H1 (cell line): ENCODE measurements at regions not wholly inside any gene's neighbourhood (a gene's known extent, or its start where the extent isn't known, plus 50 kb on each side); places are given as distances from the start of the nearest gene placed in this dataset.

Source experiments
- CTCF ChIA-PET: fragments of 300-600 bp; sonication (Branson Sonifier 250); formaldehyde crosslinking; loops from one replicate; lab custom pipeline; 2021; ENCODE audit not compliant: partially characterized antibody; lab: Charles Lee
- POLR2A ChIA-PET: fragments of 300-600 bp; sonication (Branson Sonifier 250); formaldehyde crosslinking; loops from one replicate; lab custom pipeline; 2021; ENCODE audit warnings: inconsistent platforms; ENCODE audit not compliant: partially characterized antibody; lab: Charles Lee
- DNase-seq, 2 experiments: peaks; one replicate each; pipeline versions ENCODE4 v3.0.0 to v3.0.0-alpha.2; 2010 to 2022; ENCODE audit warnings: low spot score in 2 of 2, low read depth in 1 of 2, mixed read lengths in 1 of 2
- FAIRE-seq: peaks from 2 replicates; lab custom pipeline; 2011; peaks lifted over from hg19 to GRCh38; lab: Jason Lieb, UNC
- H2AFZ ChIP-seq: 2 replicates; pipeline ENCODE4 v1.8.1; 2012; ENCODE audit warnings: low read length, inconsistent platforms
- H2AK5ac ChIP-seq: 2 replicates; pipeline ENCODE4 v1.6.1; 2013; ENCODE audit warnings: low read depth, low read length
- H2BK120ac ChIP-seq: replicated peaks from 2 replicates; pipeline ENCODE3; 2013; ENCODE audit warnings: low read depth, low read length, inconsistent platforms
- H2BK12ac ChIP-seq: 2 replicates; pipeline ENCODE4 v1.6.1; 2013; ENCODE audit warnings: low read depth, low read length
- H2BK15ac ChIP-seq: 2 replicates; pipeline ENCODE4 v1.6.1; 2013; ENCODE audit warnings: low read length
- H2BK20ac ChIP-seq: 2 replicates; pipeline ENCODE4 v1.6.1; 2013; ENCODE audit warnings: low read length
- H2BK5ac ChIP-seq: 2 replicates; pipeline ENCODE4 v1.6.1; 2013; ENCODE audit warnings: low read depth, low read length
- H3K14ac ChIP-seq: 2 replicates; pipeline ENCODE4 v1.6.1; 2013; ENCODE audit warnings: inconsistent platforms; ENCODE audit not compliant: insufficient read length
- H3K18ac ChIP-seq: 2 replicates; pipeline ENCODE4 v1.6.1; 2013; ENCODE audit warnings: low read length; ENCODE audit errors: extremely low read depth
- H3K23ac ChIP-seq: 2 replicates; pipeline ENCODE4 v1.6.1; 2013; ENCODE audit warnings: inconsistent platforms; ENCODE audit not compliant: insufficient read length
- H3K23me2 ChIP-seq: 2 replicates; pipeline ENCODE4 v1.6.1; 2013; ENCODE audit warnings: low read depth, low read length
- H3K27ac ChIP-seq: 2 replicates; pipeline ENCODE4 v1.6.1; 2011; ENCODE audit warnings: low read depth, low read length, inconsistent platforms
- H3K27me3 ChIP-seq, 4 experiments: replicated peaks in 1 of 4; 1 replicate in 1 of 4; 2 replicates in 3 of 4; pipeline versions ENCODE4 v1.6.1 to v1.8.1; 2011 to 2013; ENCODE audit warnings: low read length in 3 of 4, mild to moderate bottlenecking in 3 of 4, inconsistent platforms in 2 of 4, mixed read lengths in 2 of 4, moderate library complexity in 1 of 4; ENCODE audit not compliant: control insufficient read depth in 3 of 4, insufficient read depth in 3 of 4; ENCODE audit errors: extremely low read depth in 1 of 4
- H3K36me3 ChIP-seq, 4 experiments: 2 replicates each; pipeline versions ENCODE4 v1.6.1 to v1.8.1; 2011 to 2013; ENCODE audit warnings: mild to moderate bottlenecking in 4 of 4, low read length in 3 of 4, moderate library complexity in 2 of 4, control low read depth in 1 of 4, inconsistent platforms in 1 of 4; ENCODE audit not compliant: insufficient read depth in 4 of 4, control insufficient read depth in 2 of 4
- H3K4ac ChIP-seq: replicated peaks from 2 replicates; pipeline ENCODE3; 2013; ENCODE audit warnings: low read length, low read depth, mixed read lengths, inconsistent platforms; ENCODE audit not compliant: insufficient read length
- H3K4me1 ChIP-seq, 4 experiments: replicated peaks in 1 of 4; 1 replicate in 1 of 4; 2 replicates in 3 of 4; pipeline versions ENCODE4 v1.6.1 to v1.8.1; 2011 to 2013; ENCODE audit warnings: low read length in 3 of 4, inconsistent platforms in 2 of 4, mixed read lengths in 1 of 4; ENCODE audit not compliant: insufficient read depth in 4 of 4, control insufficient read depth in 3 of 4
- H3K4me2 ChIP-seq, 2 experiments: 2 replicates each; pipeline versions ENCODE4 v1.6.1 to v1.8.1; 2011 to 2013; ENCODE audit warnings: low read depth in 2 of 2, low read length in 2 of 2, control low read depth in 1 of 2, inconsistent platforms in 1 of 2, mild to moderate bottlenecking in 1 of 2; ENCODE audit not compliant: insufficient read depth in 1 of 2
- H3K4me3 ChIP-seq, 4 experiments: fragments of 200-600, 300-600 bp in 1 of 4; sonication (generic), shearing (Covaris generic), sonication (Bioruptor Twin) in 1 of 4; 2 replicates each; pipeline versions ENCODE4 v1.5.1 to v1.8.1; 2011 to 2016; ENCODE audit warnings: low read length in 4 of 4, low read depth in 3 of 4, control low read depth in 2 of 4, inconsistent platforms in 2 of 4, mild to moderate bottlenecking in 2 of 4, mixed read lengths in 1 of 4, moderate library complexity in 1 of 4; ENCODE audit not compliant: insufficient read depth in 2 of 4; ENCODE audit errors: extremely low read depth in 1 of 4
- H3K56ac ChIP-seq: replicated peaks from 2 replicates; pipeline ENCODE3; 2013; ENCODE audit warnings: low read depth, mild to moderate bottlenecking, mixed read lengths, low read length, inconsistent platforms; ENCODE audit not compliant: insufficient read length
- H3K79me1 ChIP-seq: 2 replicates; pipeline ENCODE4 v1.6.1; 2013; ENCODE audit warnings: low read depth, low read length, control low read depth
- H3K79me2 ChIP-seq, 2 experiments: 2 replicates each; pipeline versions ENCODE4 v1.6.1 to v1.8.1; 2012 to 2013; ENCODE audit warnings: low read length in 2 of 2, mild to moderate bottlenecking in 2 of 2, inconsistent platforms in 1 of 2; ENCODE audit not compliant: insufficient read depth in 2 of 2, control insufficient read depth in 1 of 2
- H3K9ac ChIP-seq, 4 experiments: replicated peaks in 1 of 4; 1 replicate in 1 of 4; 2 replicates in 3 of 4; pipeline versions ENCODE4 v1.6.1 to v1.8.1; 2011 to 2013; ENCODE audit warnings: low read depth in 3 of 4, low read length in 3 of 4, control low read depth in 2 of 4, mild to moderate bottlenecking in 2 of 4, moderate library complexity in 2 of 4, inconsistent platforms in 1 of 4; ENCODE audit errors: extremely low read depth in 1 of 4
- H3K9me3 ChIP-seq, 2 experiments: 2 replicates each; pipeline versions ENCODE4 v1.6.1 to v1.8.1; 2012 to 2013; ENCODE audit warnings: mild to moderate bottlenecking in 2 of 2, moderate library complexity in 2 of 2, control low read depth in 1 of 2, inconsistent platforms in 1 of 2, low read depth in 1 of 2, low read length in 1 of 2, mixed read lengths in 1 of 2; ENCODE audit not compliant: insufficient read depth in 2 of 2
- H4K20me1 ChIP-seq, 2 experiments: replicated peaks in 1 of 2; 2 replicates each; pipeline versions ENCODE3 to v1.8.1; 2011 to 2013; ENCODE audit warnings: inconsistent platforms in 2 of 2, low read length in 2 of 2, mild to moderate bottlenecking in 1 of 2; ENCODE audit not compliant: insufficient read depth in 2 of 2, control insufficient read depth in 1 of 2
- H4K5ac ChIP-seq: 2 replicates; pipeline ENCODE4 v1.6.1; 2013; ENCODE audit warnings: low read length, low read depth, mixed read lengths, inconsistent platforms; ENCODE audit not compliant: insufficient read length
- H4K8ac ChIP-seq: 2 replicates; pipeline ENCODE4 v1.8.0; 2013; ENCODE audit warnings: mild to moderate bottlenecking, moderate library complexity, low read length, inconsistent platforms; ENCODE audit not compliant: insufficient read depth; ENCODE audit errors: extremely low read depth
- H4K91ac ChIP-seq: replicated peaks from 2 replicates; pipeline ENCODE3; 2013; ENCODE audit warnings: low read length, mixed read lengths, inconsistent platforms; ENCODE audit not compliant: insufficient read length
- ATF2 ChIP-seq: IDR thresholded peaks from 2 replicates; pipeline ENCODE4 v1.6.1; 2012; ENCODE audit warnings: low read length, inconsistent platforms
- BACH1 ChIP-seq: IDR thresholded peaks from 2 replicates; pipeline ENCODE4 v1.6.1; 2012; ENCODE audit warnings: low read length, improper control_type of control experiment
- BCL11A ChIP-seq, 2 experiments: IDR thresholded peaks; one replicate each; pipeline ENCODE4 v1.6.1; 2011; ENCODE audit warnings: low read depth in 2 of 2, low read length in 2 of 2, mild to moderate bottlenecking in 2 of 2
- EZH2 ChIP-seq: fragments of 200-600 bp; sonication (generic); IDR thresholded peaks from 2 replicates; pipeline ENCODE4 v1.7.1; 2012; ENCODE audit warnings: low read depth, mild to moderate bottlenecking, moderate library complexity, low read length, inconsistent platforms; ENCODE audit not compliant: severe bottlenecking
- FOSL1 ChIP-seq: IDR thresholded peaks from 2 replicates; pipeline ENCODE4 v1.6.1; 2011; ENCODE audit warnings: mild to moderate bottlenecking, low read depth, low read length, moderate library complexity; ENCODE audit not compliant: insufficient read depth
- HDAC6 ChIP-seq: IDR thresholded peaks from one replicate; pipeline ENCODE4 v1.7.1; 2012; ENCODE audit warnings: low read depth, mild to moderate bottlenecking, inconsistent platforms, low read length, moderate library complexity
- NANOG ChIP-seq: IDR thresholded peaks from 2 replicates; pipeline ENCODE4 v1.6.1; 2011; ENCODE audit warnings: low read length, low read depth, mild to moderate bottlenecking, inconsistent platforms; ENCODE audit not compliant: insufficient read depth, poor library complexity, severe bottlenecking
- SAP30 ChIP-seq: fragments of 300-600 bp; sonication (generic); IDR thresholded peaks from 2 replicates; pipeline ENCODE4 v1.7.1; 2012; ENCODE audit warnings: low read length, moderate library complexity, mild to moderate bottlenecking, inconsistent platforms; ENCODE audit not compliant: insufficient read depth, insufficient replicate concordance
- TBP ChIP-seq: IDR thresholded peaks from 2 replicates; pipeline ENCODE4 v1.6.1; 2011; ENCODE audit warnings: low read depth, low read length, improper control_type of control experiment
- WGBS, 2 experiments: shearing (Covaris generic) in 1 of 2; methylation state at CpG; one replicate each; pipeline versions ENCODE4 v1.1.6 to v1.1.7; 2013 to 2015; ENCODE audit warnings: low lambda C conversion rate in 2 of 2, mixed read lengths in 2 of 2, inconsistent platforms in 1 of 2, low coverage in 1 of 2, missing lambda C conversion rate in 1 of 2; ENCODE audit not compliant: insufficient replicate concordance in 2 of 2, insufficient coverage in 1 of 2, insufficient read length in 1 of 2; ENCODE audit errors: extremely low coverage in 1 of 2, missing lambda C conversion rate in 1 of 2; 5-methylcytosine and 5-hydroxymethylcytosine counted together
- TF ChIP-seq, protein P1 (sequence below): IDR thresholded peaks from 2 replicates; pipeline ENCODE4 v1.6.1; 2011; ENCODE audit warnings: low read length, improper control_type of control experiment

DNA sequence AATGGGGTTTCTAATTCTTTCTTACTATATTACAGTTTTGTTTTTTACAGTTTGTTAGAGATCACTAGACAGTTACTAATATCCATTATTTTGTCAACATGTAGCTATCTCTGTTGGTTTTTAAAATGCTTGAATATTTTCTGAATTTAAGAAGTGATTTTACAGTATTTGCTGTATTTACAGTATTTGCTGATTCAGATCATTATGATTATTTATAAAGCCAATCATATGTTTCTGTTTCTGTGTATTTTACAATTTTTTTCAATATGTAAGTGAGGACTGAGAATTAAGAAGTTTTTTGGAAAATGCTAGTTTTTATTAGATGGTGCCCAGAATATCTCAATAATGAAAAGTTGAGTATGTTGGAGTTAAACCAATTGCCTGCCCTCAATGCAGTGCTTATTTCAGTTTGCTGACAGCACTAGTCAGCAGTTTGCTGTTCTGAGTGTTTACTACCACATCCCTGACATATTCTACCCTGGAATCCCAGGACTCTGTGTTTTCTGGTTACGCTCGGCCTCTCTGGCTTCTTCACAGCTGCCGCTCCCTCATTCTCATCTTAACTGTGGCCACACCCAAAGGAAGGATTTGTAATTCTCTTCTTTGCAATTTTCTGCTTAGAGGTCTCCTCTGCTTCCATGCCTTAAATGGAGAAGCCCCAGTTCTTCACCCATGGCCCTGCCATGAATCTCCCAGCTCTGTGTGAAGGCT, 68.0 kb upstream of the BACH1 start:
- Histone ChIP-seq H3K23ac (no peak overlapping the region), H3K4me2 (no peak overlapping the region), H2BK12ac (no peak overlapping the region), H2AFZ (no peak overlapping the region), H3K36me3 (no peaks in the 10 kb centered on the region), H3K4me3 (no peak overlapping the region), H3K9ac (no peak overlapping the region), H3K4me1 (no peaks in the 10 kb centered on the region; a peak in 1 of 7 replicates), H2AK5ac (no peak overlapping the region), H2BK5ac (no peak overlapping the region), H3K23me2 (no peaks in the 10 kb centered on the region), H2BK20ac (no peak overlapping the region), H3K27me3 (0 out of 7 replicates have a peak, but pooled peaks cover 0 to 3% (median 0%) of the 10 kb centered on the region in 4 experiments), H3K14ac (no peak overlapping the region), H3K79me2 (no peaks in the 10 kb centered on the region), H3K18ac (no peak overlapping the region), H3K4ac (no peak overlapping the region), H3K79me1 (no peaks in the 10 kb centered on the region), H3K27ac (no peak overlapping the region), H2BK15ac (no peak overlapping the region), H4K91ac (no peak overlapping the region), H3K56ac (no peak overlapping the region), H3K9me3 (no peaks in the 10 kb centered on the region), H4K8ac (no peak overlapping the region), H4K5ac (no peak overlapping the region), H4K20me1 (no peaks in the 10 kb centered on the region), H2BK120ac (no peak overlapping the region)
- 87% methylated on average over 3 of the region's 3 CpGs; no CpG with 5 or more reads in 1 of the 2 experiments for WGBS, 2 experiments
- POLR2A ChIA-PET: no interaction called here
- FAIRE-seq (no peak), DNase-seq (no peak)
- CTCF ChIA-PET: interaction anchor here (0.6 kb wide), 1 partner anchor 140 kb away, joined by 3 read pairs; no protein-coding TSS in a partner anchor
- TF ChIP-seq NANOG (no peak), SAP30 (no peak), FOSL1 (no peak), EZH2 (no peak), BACH1 (no peak), HDAC6 (no peak), TBP (no peak), ATF2 (no peak), BCL11A (IDR thresholded peaks at IDR 0.05; ENCODE audit: low read depth in 2 of 2, low read length in 2 of 2) (no peak)
- TF ChIP-seq, protein P1, sequence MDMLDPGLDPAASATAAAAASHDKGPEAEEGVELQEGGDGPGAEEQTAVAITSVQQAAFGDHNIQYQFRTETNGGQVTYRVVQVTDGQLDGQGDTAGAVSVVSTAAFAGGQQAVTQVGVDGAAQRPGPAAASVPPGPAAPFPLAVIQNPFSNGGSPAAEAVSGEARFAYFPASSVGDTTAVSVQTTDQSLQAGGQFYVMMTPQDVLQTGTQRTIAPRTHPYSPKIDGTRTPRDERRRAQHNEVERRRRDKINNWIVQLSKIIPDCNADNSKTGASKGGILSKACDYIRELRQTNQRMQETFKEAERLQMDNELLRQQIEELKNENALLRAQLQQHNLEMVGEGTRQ: no peak
